ENCODE measurements at regions not wholly inside any gene's neighbourhood (a gene's known extent, or its start where the extent isn't known, plus 50 kb on each side); places are given as distances from the start of the nearest gene placed in this dataset.
"Not testable (repeated sequence)": the region's sequence is repeated elsewhere in the genome, so short reads cannot be mapped to it uniquely, and the experiment has no call there.

DNA sequence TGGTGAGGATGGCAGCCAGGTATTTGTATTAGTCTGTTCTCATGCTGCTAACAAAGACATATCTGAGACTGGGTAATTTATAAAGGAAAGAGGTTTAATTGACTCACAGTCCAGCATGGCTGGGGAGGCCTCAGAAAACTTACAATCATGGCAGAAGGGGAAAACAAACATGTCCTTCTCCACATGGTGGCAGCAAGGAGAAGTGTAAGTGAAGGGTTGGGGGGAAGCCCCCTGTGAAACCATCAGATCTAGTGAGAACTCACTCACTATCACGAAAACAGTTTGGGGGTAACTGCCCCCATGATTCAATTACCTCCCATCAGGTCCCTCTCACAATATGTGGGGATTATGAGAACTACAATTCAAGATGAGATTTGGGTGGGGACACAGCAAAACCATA is 276.8 kb downstream of the OLFM4 start:
- not testable (repeated sequence) for H3K4me3 Mint-ChIP-seq; H3K9me3 Mint-ChIP-seq; H3K27me3 Mint-ChIP-seq (ENCODE audit: low read depth); H3K4me1 Mint-ChIP-seq (ENCODE audit: low read depth); H3K27ac Mint-ChIP-seq; DNase-seq (ENCODE audit: low spot score); H3K36me3 Mint-ChIP-seq (ENCODE audit: low read depth)

- H3K4me1 Mint-ChIP-seq (ENCODE audit: low read depth): no peaks in the 10 kb centered on the region
- no peaks in the 10 kb centered on the region for H3K36me3 Mint-ChIP-seq (ENCODE audit: low read depth)
- no peak overlapping the region for H3K27ac Mint-ChIP-seq
- no peaks in the 10 kb centered on the region for H3K27me3 Mint-ChIP-seq (ENCODE audit: low read depth)
- DNase-seq (ENCODE audit: low spot score): no peak
- peaks cover 4% of the 10 kb centered on the region for H3K9me3 Mint-ChIP-seq
- H3K4me3 Mint-ChIP-seq: no peak overlapping the region
Measured at GRCh38 chr13:53310786-53311185, 282.2 kb downstream of the OLFM4 start.

DNA sequence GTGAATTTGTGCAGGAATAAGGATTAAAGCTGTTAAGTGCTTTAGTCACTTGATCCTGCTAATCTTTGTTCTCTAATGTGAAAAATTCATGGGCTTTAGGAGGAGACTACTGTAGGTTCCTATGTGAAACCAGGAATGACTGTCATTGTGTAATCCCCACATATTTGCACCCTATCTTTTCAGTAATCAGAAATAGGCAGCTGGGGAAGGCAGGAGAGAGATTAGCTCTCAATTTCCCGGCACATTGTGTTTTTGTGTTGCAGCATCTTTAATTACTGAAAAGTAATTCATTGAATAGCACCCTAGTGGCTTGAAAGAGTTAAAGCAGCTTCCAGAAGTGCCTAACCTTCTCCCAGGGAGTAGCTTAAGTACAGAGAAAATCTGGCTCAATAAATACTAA is 282.9 kb downstream of the OLFM4 start:
- DNase-seq (ENCODE audit: low spot score): no peak
- peaks cover 4% of the 10 kb centered on the region for H3K9me3 Mint-ChIP-seq
- no peaks in the 10 kb centered on the region for H3K4me1 Mint-ChIP-seq (ENCODE audit: low read depth)
- H3K4me3 Mint-ChIP-seq: no peak overlapping the region
- H3K27ac Mint-ChIP-seq: no peak overlapping the region
- H3K36me3 Mint-ChIP-seq (ENCODE audit: low read depth): no peaks in the 10 kb centered on the region
- no peaks in the 10 kb centered on the region for H3K27me3 Mint-ChIP-seq (ENCODE audit: low read depth)

DNA sequence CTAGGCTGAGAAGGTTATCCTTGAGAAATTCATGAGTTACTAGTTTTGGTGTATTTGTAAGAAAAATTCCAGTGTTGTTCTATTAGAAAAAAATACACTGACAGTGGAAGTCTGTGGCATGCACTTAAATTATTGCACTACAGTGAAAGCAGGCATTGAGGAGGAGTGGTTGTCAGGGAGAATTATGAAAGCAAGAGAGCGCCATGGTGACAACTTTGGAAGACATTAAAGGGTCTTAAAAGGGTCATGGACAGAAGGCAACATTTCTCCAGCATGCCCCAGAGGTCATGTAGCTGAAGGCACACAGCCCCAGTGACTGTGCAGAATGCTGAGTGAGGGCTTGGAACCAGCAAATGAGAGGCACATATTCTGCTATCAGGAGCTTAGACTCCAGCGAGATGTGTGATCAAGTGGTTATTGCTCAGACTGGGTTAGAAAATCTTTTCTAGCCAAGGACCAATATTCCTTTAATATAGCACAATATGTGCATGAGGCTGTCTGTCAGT is 292.7 kb downstream of the OLFM4 start:
- H3K36me3 Mint-ChIP-seq (ENCODE audit: low read depth): no peaks in the 10 kb centered on the region
- peaks cover 3% of the 10 kb centered on the region for H3K9me3 Mint-ChIP-seq
- H3K27ac Mint-ChIP-seq: no peak overlapping the region
- H3K27me3 Mint-ChIP-seq (ENCODE audit: low read depth): no peaks in the 10 kb centered on the region
- no peak overlapping the region for H3K4me3 Mint-ChIP-seq
- no peaks in the 10 kb centered on the region for H3K4me1 Mint-ChIP-seq (ENCODE audit: low read depth)
- no peak for DNase-seq (ENCODE audit: low spot score)

DNA sequence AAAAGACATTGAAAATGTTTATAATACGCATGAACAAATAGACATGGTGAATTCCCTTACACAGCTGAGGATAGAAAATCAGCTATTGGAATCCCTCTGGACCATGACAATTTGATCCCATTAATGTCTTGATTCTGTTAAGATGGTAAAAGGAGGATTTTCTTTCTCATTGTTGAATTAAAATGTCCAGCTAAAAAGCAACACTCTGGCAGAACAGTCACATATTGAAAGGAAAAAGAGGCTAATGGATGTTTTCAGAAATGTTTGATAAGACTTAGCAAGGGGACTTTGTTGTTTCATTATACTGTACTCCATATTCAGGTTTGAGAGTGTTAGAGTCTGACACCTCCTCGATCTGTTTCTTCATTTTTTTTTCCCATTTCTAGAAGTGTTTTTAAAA is 296.0 kb downstream of the OLFM4 start:
- Mint-ChIP-seq H3K27me3 (ENCODE audit: low read depth) (no peaks in the 10 kb centered on the region), H3K4me3 (no peak overlapping the region), H3K36me3 (ENCODE audit: low read depth) (no peaks in the 10 kb centered on the region), H3K27ac (no peak overlapping the region), H3K9me3 (no peaks in the 10 kb centered on the region), H3K4me1 (ENCODE audit: low read depth) (no peaks in the 10 kb centered on the region)
- no peak for DNase-seq (ENCODE audit: low spot score)

DNA sequence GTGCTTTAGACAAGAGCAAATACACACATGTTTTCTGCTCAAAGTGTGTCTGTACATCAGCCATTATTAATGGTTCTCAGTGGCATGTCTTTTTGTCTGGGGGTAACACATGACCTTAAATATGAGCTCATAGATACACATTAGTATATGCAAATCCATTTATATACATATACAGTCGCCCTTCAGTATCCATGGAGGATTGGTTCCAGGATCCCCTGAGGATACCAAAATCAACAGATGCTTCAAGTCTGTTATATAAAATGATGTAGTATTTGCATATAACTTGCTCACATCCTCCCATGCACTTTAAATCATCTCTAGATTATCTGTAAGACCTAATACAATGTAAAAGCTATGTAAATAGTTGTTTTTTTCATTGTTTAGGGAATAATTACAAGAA is 298.1 kb downstream of the OLFM4 start:
- H3K36me3 Mint-ChIP-seq (ENCODE audit: low read depth): no peaks in the 10 kb centered on the region
- no peak for DNase-seq (ENCODE audit: low spot score)
- no peak overlapping the region for H3K27ac Mint-ChIP-seq
- H3K4me3 Mint-ChIP-seq: no peak overlapping the region
- no peaks in the 10 kb centered on the region for H3K9me3 Mint-ChIP-seq
- H3K4me1 Mint-ChIP-seq (ENCODE audit: low read depth): no peaks in the 10 kb centered on the region
- no peaks in the 10 kb centered on the region for H3K27me3 Mint-ChIP-seq (ENCODE audit: low read depth)

- Mint-ChIP-seq H3K36me3 (ENCODE audit: low read depth) (no peaks in the 10 kb centered on the region), H3K4me3 (no peak overlapping the region), H3K4me1 (ENCODE audit: low read depth) (no peaks in the 10 kb centered on the region), H3K9me3 (no peaks in the 10 kb centered on the region), H3K27me3 (ENCODE audit: low read depth) (no peaks in the 10 kb centered on the region), H3K27ac (no peak overlapping the region)
- DNase-seq (ENCODE audit: low spot score): no peak
Measured at GRCh38 chr13:53327680-53328315, 299.2 kb downstream of the OLFM4 start.

- Mint-ChIP-seq H3K27me3 (ENCODE audit: low read depth) (no peaks in the 10 kb centered on the region), H3K36me3 (ENCODE audit: low read depth) (no peaks in the 10 kb centered on the region), H3K4me3 (no peak overlapping the region), H3K9me3 (peaks cover 14% of the 10 kb centered on the region), H3K27ac (no peak overlapping the region), H3K4me1 (ENCODE audit: low read depth) (no peaks in the 10 kb centered on the region)
- DNase-seq (ENCODE audit: low spot score): no peak
Measured at GRCh38 chr13:53336441-53337160, 308.0 kb downstream of the OLFM4 start.

DNA sequence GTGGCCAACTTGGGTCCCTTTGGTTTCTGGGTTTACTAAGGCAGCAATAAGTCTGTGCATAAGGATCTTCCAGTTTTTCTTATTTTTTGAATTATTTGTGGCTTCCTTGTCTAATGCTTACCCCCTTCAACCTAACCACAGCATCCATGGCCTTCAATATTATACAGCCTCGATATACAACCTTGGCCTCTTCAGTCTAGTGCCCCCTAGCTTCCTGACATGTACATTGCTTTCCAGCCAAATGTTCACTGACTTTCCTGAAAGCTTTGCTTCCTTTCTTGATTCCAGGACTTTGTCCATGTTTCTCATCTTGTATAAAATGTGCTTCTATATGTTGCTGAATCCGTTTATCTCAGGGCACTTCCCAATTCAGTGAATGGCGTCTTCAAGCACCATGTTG is 310.1 kb downstream of the OLFM4 start:
- Mint-ChIP-seq H3K27me3 (ENCODE audit: low read depth) (no peaks in the 10 kb centered on the region), H3K4me1 (ENCODE audit: low read depth) (no peaks in the 10 kb centered on the region)

DNA sequence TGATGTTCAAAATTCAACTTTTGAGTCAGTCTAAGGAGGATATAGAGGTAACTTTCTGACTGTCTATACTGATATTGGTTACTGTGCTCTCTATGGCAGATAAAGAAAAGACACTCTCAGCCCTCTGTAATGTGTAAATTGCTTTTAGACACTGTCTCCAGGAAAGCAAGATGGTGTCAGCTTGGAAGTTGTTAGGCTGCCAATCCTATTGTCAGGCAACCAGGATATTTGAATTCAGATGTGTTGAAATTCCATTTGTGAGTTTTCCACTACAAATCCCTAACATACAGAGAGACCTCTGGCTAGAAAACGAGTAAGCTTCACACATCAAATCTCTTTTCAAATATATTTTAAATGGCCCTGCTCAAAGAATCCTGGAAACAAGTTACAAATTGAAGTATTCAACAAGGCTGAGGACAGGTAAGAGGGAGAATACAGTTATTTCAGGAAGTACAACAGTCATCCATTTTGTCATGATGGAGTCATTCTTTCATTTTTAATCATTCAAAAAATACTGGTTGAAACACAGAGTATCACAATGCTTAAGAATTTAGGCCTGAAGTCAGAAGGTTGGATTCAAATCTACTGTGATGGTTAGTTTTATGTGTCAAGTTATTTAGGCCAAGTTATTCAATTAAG is 312.0 kb downstream of the OLFM4 start:
- Mint-ChIP-seq H3K27ac (no peak overlapping the region), H3K4me3 (no peak overlapping the region), H3K27me3 (ENCODE audit: low read depth) (no peaks in the 10 kb centered on the region), H3K36me3 (ENCODE audit: low read depth) (no peaks in the 10 kb centered on the region), H3K9me3 (peaks cover 20% of the 10 kb centered on the region), H3K4me1 (ENCODE audit: low read depth) (no peaks in the 10 kb centered on the region)
- DNase-seq (ENCODE audit: low spot score): no peak

More for the DNA sequence above, 310.1 kb downstream of the OLFM4 start:
- Mint-ChIP-seq H3K36me3 (ENCODE audit: low read depth) (no peaks in the 10 kb centered on the region), H3K9me3 (peaks cover 20% of the 10 kb centered on the region), H3K27ac (no peak overlapping the region), H3K4me3 (no peak overlapping the region)
- no peak for DNase-seq (ENCODE audit: low spot score)

DNA sequence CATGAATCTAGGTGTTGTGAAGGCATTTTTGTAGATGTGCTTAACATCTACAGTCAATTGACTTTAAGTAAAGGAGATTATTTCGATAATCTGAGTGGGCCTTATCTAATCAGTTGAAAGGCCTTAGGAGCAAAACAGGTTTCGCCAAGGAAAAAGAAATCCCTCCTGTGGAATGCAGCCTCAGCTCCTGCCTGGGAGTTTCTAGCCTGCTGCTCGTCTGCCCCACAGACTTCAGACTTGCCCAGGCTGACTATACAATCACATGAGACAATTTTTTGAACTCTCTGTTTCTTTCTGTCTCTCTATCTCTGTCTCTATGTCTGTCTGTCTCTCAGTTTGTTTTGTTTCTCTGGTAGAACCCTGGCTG is 312.5 kb downstream of the OLFM4 start:
- Mint-ChIP-seq H3K4me3 (no peak overlapping the region), H3K36me3 (ENCODE audit: low read depth) (no peaks in the 10 kb centered on the region), H3K27ac (no peak overlapping the region), H3K4me1 (ENCODE audit: low read depth) (no peaks in the 10 kb centered on the region), H3K27me3 (ENCODE audit: low read depth) (no peaks in the 10 kb centered on the region), H3K9me3 (peaks cover 20% of the 10 kb centered on the region)
- DNase-seq (ENCODE audit: low spot score): no peak

DNA sequence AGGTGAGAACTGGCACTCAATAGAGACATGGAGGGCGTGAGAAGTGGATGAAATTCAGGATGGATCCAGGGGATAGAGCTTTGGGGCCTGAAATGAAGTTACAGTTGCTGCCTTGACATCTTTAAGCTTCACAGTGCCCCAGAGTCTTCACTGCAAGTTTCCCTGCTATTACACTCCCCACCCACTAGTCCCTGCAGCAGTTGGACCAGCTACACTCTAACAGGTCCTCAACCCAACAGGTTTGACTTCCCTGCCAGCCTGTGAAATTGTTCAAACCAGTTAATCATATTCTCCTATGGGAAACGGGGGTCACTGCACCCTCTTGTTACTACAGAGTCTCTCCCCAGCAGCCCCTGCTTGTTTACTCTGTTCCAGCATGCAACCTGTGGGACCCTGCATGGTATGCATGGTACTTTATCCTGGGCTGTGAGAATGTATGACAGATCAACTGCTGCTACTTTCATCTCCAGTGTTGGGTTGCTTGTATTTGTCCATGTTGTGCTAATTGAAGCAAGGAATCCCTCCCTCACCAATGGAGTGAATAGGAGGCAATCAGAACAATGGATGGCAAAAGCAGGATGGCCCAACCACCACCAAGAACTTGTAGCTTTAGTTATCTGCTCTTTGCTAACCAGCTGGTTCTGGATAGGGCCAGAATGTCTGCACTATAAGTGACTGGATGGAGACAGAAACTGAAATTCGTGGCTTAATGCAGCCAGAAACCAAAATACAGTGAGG is 314.2 kb downstream of the OLFM4 start:
- H3K27me3 Mint-ChIP-seq (ENCODE audit: low read depth): no peaks in the 10 kb centered on the region
- H3K4me1 Mint-ChIP-seq (ENCODE audit: low read depth): no peaks in the 10 kb centered on the region
- no peak for DNase-seq (ENCODE audit: low spot score)
- peaks cover 25% of the 10 kb centered on the region for H3K9me3 Mint-ChIP-seq
- no peaks in the 10 kb centered on the region for H3K36me3 Mint-ChIP-seq (ENCODE audit: low read depth)
- no peak overlapping the region for H3K4me3 Mint-ChIP-seq
- H3K27ac Mint-ChIP-seq: no peak overlapping the region

GRCh38 chr13:53343361-53343744 is 314.7 kb downstream of the OLFM4 start:
- no peak overlapping the region for H3K27ac Mint-ChIP-seq
- H3K4me3 Mint-ChIP-seq: no peak overlapping the region
- no peaks in the 10 kb centered on the region for H3K27me3 Mint-ChIP-seq (ENCODE audit: low read depth)
- no peaks in the 10 kb centered on the region for H3K36me3 Mint-ChIP-seq (ENCODE audit: low read depth)
- peaks cover 30% of the 10 kb centered on the region for H3K9me3 Mint-ChIP-seq
- no peaks in the 10 kb centered on the region for H3K4me1 Mint-ChIP-seq (ENCODE audit: low read depth)
- DNase-seq (ENCODE audit: low spot score): no peak

DNA sequence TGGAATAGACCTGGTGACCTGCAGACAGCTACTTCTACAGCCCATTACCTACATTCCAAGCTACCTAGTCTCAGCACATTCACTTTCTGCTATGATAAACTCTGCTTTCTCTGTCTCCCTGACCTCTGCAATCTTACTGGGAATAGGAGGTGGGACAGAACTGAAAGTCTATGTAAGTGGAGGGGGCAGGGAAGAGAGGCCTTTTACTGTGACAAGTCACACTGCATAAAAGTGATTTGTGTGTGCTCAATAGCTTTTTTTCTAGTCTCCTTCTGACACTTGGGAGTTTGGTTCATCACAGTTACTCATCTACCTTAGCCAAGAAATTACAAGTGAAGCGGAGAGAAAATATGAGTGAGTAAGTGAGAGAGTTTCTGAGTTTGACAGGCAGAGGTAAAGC is 322.4 kb downstream of the OLFM4 start:
- no peak overlapping the region for H3K27ac Mint-ChIP-seq
- DNase-seq (ENCODE audit: low spot score): no peak
- no peaks in the 10 kb centered on the region for H3K27me3 Mint-ChIP-seq (ENCODE audit: low read depth)
- H3K4me3 Mint-ChIP-seq: no peak overlapping the region
- peaks cover 10% of the 10 kb centered on the region for H3K9me3 Mint-ChIP-seq
- H3K4me1 Mint-ChIP-seq (ENCODE audit: low read depth): no peaks in the 10 kb centered on the region
- H3K36me3 Mint-ChIP-seq (ENCODE audit: low read depth): no peaks in the 10 kb centered on the region
